ENCODE measurements at regions not wholly inside any gene's neighbourhood (a gene's known extent, or its start where the extent isn't known, plus 50 kb on each side); places are given as distances from the start of the nearest gene placed in this dataset.

DNA sequence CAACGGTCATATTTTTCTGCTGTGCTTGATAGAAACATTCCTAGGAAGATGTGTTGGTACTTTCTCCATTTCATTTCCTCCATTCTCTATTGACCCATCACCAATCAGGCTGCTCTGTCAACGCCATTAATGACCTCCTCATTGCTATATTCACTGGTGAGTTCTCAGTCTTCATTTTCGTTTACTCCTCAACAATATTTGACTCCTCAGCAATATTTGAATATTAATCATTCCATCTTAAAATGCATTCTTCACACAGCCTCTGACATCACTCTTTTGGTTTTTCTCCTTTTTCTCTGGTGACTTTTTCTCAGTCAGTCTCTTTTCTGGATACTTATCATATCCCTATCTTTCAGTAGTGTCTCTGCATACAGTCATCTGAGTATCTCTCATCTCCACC, 323.5 kb upstream of the CRIM1 start:
- DNase-seq (ENCODE audit: low read depth): no peak
- TF ChIP-seq, protein P1, sequence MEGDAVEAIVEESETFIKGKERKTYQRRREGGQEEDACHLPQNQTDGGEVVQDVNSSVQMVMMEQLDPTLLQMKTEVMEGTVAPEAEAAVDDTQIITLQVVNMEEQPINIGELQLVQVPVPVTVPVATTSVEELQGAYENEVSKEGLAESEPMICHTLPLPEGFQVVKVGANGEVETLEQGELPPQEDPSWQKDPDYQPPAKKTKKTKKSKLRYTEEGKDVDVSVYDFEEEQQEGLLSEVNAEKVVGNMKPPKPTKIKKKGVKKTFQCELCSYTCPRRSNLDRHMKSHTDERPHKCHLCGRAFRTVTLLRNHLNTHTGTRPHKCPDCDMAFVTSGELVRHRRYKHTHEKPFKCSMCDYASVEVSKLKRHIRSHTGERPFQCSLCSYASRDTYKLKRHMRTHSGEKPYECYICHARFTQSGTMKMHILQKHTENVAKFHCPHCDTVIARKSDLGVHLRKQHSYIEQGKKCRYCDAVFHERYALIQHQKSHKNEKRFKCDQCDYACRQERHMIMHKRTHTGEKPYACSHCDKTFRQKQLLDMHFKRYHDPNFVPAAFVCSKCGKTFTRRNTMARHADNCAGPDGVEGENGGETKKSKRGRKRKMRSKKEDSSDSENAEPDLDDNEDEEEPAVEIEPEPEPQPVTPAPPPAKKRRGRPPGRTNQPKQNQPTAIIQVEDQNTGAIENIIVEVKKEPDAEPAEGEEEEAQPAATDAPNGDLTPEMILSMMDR (conservative IDR thresholded peaks at IDR 0.05; ENCODE audit: control insufficient read depth, insufficient read depth, low read depth, low read length): no peak
- no peak overlapping the region for H3K4me3 ChIP-seq (ENCODE audit: control insufficient read depth, low read depth, low read length)

GRCh38 chr2:36031471-36031870, 324.1 kb upstream of the CRIM1 start:
- TF ChIP-seq, protein P1 (conservative IDR thresholded peaks at IDR 0.05; ENCODE audit: control insufficient read depth, insufficient read depth, low read depth, low read length): no peak
- no peak overlapping the region for H3K4me3 ChIP-seq (ENCODE audit: control insufficient read depth, low read depth, low read length)
- DNase-seq (ENCODE audit: low read depth): no peak

- TF ChIP-seq, protein P1 (conservative IDR thresholded peaks at IDR 0.05; ENCODE audit: control insufficient read depth, insufficient read depth, low read depth, low read length): no peak
These were observed 328.0 kb upstream of the CRIM1 start for GRCh38 chr2:36027616-36028015.

DNA sequence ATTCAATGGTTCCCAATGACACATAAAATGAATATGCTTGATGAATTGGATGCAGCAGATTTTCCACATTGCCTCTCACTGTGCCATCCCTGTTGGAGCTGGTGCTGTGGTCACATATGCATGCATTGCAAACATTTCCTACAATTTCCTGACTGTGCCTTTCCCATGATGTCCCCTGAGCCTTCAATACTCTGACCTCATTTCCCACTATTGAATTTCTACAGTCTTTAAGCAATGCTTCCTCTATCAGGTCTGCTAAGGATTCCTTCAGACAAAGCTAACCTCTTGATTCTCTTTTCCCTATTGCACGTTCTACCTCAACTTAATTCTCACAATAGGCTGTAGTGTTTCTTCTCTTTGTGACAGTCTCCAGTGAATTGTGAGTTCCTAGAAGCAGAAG, 342.5 kb upstream of the CRIM1 start:
- no peak overlapping the region for H3K4me3 ChIP-seq (ENCODE audit: control insufficient read depth, low read depth, low read length)
- TF ChIP-seq, protein P1 (conservative IDR thresholded peaks at IDR 0.05; ENCODE audit: control insufficient read depth, insufficient read depth, low read depth, low read length): no peak
- DNase-seq (ENCODE audit: low read depth): no peak

More at GRCh38 chr2:36027616-36028015, 328.0 kb upstream of the CRIM1 start:
- DNase-seq (ENCODE audit: low read depth): no peak
- no peak overlapping the region for H3K4me3 ChIP-seq (ENCODE audit: control insufficient read depth, low read depth, low read length)

DNA sequence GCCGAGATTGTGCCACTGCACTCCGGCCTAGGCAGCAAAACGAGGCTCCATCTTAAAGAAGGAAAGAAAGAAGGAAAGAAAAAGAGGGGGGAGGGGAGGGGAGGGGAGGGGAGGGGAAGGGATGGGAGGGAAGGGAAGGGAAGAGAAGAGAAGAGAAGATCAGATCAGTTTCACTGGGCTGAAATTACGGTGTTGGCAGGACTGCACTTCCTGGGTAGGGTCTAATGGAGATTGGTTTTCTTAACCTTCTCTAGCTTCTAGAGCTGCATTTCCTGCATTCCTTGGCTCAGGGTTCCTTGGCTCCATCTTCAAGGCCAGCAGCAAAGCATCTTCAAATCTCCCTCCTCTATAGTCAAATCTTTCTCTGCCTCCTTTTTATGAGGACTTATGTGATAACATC, 349.1 kb upstream of the CRIM1 start:
- no peak for DNase-seq (ENCODE audit: low read depth)
- TF ChIP-seq, protein P1 (conservative IDR thresholded peaks at IDR 0.05; ENCODE audit: control insufficient read depth, insufficient read depth, low read depth, low read length): no peak
- no peak overlapping the region for H3K4me3 ChIP-seq (ENCODE audit: control insufficient read depth, low read depth, low read length)

- no peak for DNase-seq (ENCODE audit: low read depth)
- H3K4me3 ChIP-seq (ENCODE audit: control insufficient read depth, low read depth, low read length): no peak overlapping the region
- TF ChIP-seq, protein P1 (conservative IDR thresholded peaks at IDR 0.05; ENCODE audit: control insufficient read depth, insufficient read depth, low read depth, low read length): no peak
These were observed 352.6 kb upstream of the CRIM1 start for GRCh38 chr2:36002941-36003340.

- no peak overlapping the region for H3K4me3 ChIP-seq (ENCODE audit: control insufficient read depth, low read depth, low read length)
- TF ChIP-seq, protein P1 (conservative IDR thresholded peaks at IDR 0.05; ENCODE audit: control insufficient read depth, insufficient read depth, low read depth, low read length): no peak
- DNase-seq (ENCODE audit: low read depth): no peak
These were observed 358.1 kb upstream of the CRIM1 start for GRCh38 chr2:35997488-35997887.
